Left ventricle myocardium inferior (tissue), 1 donor: ENCODE measurements at regions not wholly inside any gene's neighbourhood (a gene's known extent, or its start where the extent isn't known, plus 50 kb on each side); places are given as distances from the start of the nearest gene placed in this dataset.

ENCODE experiments used
- DNase-seq: peaks from one replicate; pipeline ENCODE4 v3.0.0-alpha.2; 2020
- H3K27ac ChIP-seq: fragments of 200-600 bp; replicated peaks from 2 replicates; pipeline ENCODE4 v1.8.0; 2021
- H3K27me3 ChIP-seq: fragments of 200-600 bp; 2 replicates; pipeline ENCODE4 v1.8.0; 2021; ENCODE audit warnings: low read depth
- H3K36me3 ChIP-seq: fragments of 200-600 bp; 2 replicates; pipeline ENCODE4 v1.8.0; 2021
- H3K4me1 ChIP-seq: fragments of 200-600 bp; 2 replicates; pipeline ENCODE4 v1.8.0; 2021
- H3K4me3 ChIP-seq: fragments of 200-600 bp; 2 replicates; pipeline ENCODE4 v1.8.0; 2021; ENCODE audit warnings: mild to moderate bottlenecking, moderate library complexity
- H3K9me3 ChIP-seq: fragments of 200-600 bp; replicated peaks from 2 replicates; pipeline ENCODE4 v1.8.0; 2021
- intact Hi-C: fragments of 100-400 bp; cut with micrococcal nuclease; formaldehyde crosslinking; loops from one replicate; pipeline ENCODE4 v1.11.0; 2022
- TF ChIP-seq, protein P1 (sequence below): fragments of 200-600 bp; IDR thresholded peaks from 2 replicates; pipeline ENCODE4 v1.8.0; 2021; ENCODE audit warnings: antibody characterized with exemption, mild to moderate bottlenecking, borderline replicate concordance
- donor health status: DM: no; HTN: yes; CAD: no; lungs with severe emphysema.

DNA sequence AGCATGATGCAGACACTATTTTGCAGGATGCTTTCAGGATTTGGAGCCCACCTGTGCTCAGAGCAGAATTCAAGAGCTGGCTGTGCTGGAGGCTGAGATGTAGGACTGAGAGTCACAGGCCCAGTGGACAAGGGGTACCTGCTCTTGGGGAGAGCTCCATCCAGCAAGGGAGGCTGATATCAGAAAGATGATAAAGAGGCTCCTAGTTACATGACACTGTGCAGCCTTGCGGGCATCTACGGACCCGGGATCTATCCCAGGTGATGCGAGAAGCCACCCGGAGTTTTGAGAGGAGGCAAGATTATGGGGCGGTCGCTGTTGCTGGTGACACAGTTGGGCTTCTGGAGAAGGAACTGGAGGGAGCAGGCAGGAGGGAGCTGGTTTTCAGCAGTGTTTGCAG, 579.0 kb downstream of the TBC1D22A start:
- Histone ChIP-seq H3K4me3 (no peak overlapping the region), H3K9me3 (peaks cover 7% of the 10 kb centered on the region), H3K4me1 (no peaks in the 10 kb centered on the region), H3K27me3 (peaks cover 48% of the 10 kb centered on the region), H3K27ac (no peak overlapping the region), H3K36me3 (no peaks in the 10 kb centered on the region)
- TF ChIP-seq, protein P1, sequence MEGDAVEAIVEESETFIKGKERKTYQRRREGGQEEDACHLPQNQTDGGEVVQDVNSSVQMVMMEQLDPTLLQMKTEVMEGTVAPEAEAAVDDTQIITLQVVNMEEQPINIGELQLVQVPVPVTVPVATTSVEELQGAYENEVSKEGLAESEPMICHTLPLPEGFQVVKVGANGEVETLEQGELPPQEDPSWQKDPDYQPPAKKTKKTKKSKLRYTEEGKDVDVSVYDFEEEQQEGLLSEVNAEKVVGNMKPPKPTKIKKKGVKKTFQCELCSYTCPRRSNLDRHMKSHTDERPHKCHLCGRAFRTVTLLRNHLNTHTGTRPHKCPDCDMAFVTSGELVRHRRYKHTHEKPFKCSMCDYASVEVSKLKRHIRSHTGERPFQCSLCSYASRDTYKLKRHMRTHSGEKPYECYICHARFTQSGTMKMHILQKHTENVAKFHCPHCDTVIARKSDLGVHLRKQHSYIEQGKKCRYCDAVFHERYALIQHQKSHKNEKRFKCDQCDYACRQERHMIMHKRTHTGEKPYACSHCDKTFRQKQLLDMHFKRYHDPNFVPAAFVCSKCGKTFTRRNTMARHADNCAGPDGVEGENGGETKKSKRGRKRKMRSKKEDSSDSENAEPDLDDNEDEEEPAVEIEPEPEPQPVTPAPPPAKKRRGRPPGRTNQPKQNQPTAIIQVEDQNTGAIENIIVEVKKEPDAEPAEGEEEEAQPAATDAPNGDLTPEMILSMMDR: no peak
- no peak for DNase-seq
- intact Hi-C loops: no loop called here

DNA sequence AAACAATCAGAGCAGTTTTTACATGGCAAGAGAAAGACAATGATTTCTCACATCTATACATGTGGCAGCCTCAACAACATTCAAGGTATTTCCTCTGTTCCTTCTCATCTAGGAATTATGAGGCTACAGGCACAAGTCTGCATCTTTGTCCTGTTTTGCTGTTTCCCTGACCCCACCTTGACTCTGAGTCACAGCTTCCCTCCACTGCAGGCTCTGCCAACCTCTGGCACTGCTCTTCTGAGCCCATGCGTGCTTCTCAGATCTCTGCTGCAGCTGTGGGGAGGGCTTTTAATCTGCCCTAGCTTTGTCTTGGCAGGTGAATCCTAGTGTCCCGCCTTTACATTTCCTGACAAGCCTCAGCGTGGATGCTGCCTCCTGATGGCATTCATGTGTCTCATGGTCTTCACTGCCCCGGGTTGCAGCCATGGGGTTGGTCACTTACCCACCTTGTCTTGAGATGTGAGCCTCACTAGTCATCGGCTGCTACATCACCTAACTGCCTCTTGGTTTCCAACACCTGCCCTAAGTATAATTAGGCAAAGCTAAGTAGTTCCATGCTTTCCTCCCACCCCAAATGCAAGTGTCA, 578.5 kb downstream of the TBC1D22A start:
- TF ChIP-seq, protein P1: no peak
- Histone ChIP-seq H3K27ac (no peak overlapping the region), H3K9me3 (peaks cover 6% of the 10 kb centered on the region), H3K4me3 (no peak overlapping the region), H3K36me3 (no peaks in the 10 kb centered on the region), H3K27me3 (peaks cover 48% of the 10 kb centered on the region), H3K4me1 (no peaks in the 10 kb centered on the region)
- no peak for DNase-seq
- intact Hi-C loops: no loop called here

DNA sequence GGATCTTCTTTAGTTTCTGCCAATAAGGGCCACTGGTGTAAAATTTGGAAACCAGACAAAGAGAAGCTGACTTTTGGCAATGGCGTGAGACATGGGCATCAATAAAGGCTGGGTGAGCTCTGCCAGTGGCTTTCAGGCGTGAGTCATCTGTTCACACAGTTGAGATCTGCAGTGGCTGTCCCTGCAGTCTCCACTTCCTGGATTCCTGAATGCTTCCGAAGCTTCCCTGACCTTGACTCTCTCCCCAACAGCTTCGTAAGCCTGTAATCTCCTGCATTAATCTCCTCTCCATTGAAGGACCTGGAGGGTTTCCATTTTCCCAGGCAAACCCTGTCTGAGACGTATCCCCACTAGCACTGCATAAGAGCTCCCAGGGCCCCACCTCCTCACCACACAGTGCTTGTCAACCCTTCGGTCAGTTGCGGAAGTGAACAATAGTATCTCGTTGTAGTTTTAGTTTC, 574.7 kb downstream of the TBC1D22A start:
- peaks cover 11% of the 10 kb centered on the region for H3K9me3 ChIP-seq
- H3K27me3 ChIP-seq: peaks cover 37% of the 10 kb centered on the region
- no peak for DNase-seq
- H3K4me1 ChIP-seq: no peaks in the 10 kb centered on the region
- H3K27ac ChIP-seq: no peak overlapping the region
- intact Hi-C loops: no loop called here
- no peaks in the 10 kb centered on the region for H3K36me3 ChIP-seq
- TF ChIP-seq, protein P1: no peak
- peak overlapping the region; percentile 30 for H3K4me3 ChIP-seq

DNA sequence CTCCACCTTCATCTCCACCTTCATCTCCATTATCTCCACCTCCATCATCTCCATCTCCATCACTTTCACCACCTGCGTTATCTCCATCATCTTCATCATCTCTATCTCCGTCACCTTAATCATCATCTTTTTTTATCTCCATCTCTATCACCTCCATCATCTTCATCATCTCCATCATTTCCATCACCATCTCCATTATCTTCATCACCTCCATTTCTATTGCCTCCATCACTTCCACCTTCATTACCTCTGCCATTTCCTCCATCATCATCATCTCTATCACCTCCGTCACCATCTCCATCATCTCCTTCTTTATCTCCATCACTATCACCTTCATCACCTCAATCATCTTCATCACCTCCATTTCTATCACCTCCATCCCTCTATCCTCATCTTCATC, 573.5 kb downstream of the TBC1D22A start:
- TF ChIP-seq, protein P1: no peak
- Histone ChIP-seq H3K27ac (no peak overlapping the region), H3K36me3 (no peaks in the 10 kb centered on the region), H3K9me3 (peaks cover 11% of the 10 kb centered on the region), H3K4me1 (no peaks in the 10 kb centered on the region), H3K4me3 (no peak overlapping the region), H3K27me3 (peaks cover 38% of the 10 kb centered on the region)
- DNase-seq: no peak
- intact Hi-C loops: no loop called here

DNA sequence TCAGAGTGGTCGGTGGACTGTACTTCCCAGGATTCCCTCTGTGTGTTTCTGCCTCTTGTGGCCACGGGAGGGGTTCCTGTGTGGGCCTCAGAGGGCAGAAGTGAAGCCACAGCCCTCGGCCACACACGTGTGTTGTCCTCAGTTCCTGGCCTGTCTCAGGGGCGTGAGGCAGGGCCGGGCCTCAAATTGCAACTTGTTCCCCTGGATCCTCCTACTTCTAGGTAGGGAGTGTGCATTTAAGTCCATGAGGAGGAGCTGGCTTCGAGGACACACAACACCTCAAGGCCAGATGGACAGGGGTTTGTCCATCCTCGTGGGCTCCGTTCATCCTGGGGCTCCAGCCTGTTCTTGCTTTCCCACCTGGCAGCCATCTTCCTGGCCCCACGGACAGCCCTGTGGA, 573.0 kb downstream of the TBC1D22A start:
- Histone ChIP-seq H3K4me1 (no peaks in the 10 kb centered on the region), H3K4me3 (no peak overlapping the region), H3K27ac (no peak overlapping the region), H3K27me3 (peaks cover 38% of the 10 kb centered on the region), H3K36me3 (no peaks in the 10 kb centered on the region), H3K9me3 (peaks cover 11% of the 10 kb centered on the region)
- TF ChIP-seq, protein P1: no peak
- no peak for DNase-seq
- intact Hi-C loops: no loop called here
